ENCODE measurements at regions not wholly inside any gene's neighbourhood (a gene's known extent, or its start where the extent isn't known, plus 50 kb on each side); places are given as distances from the start of the nearest gene placed in this dataset.

GRCh38 chr7:56537952-56538351 lies 421.7 kb upstream of the NUPR2 start:
- Histone ChIP-seq H3K4me2 (ENCODE audit: insufficient read depth, low read length) (no peak overlapping the region), H3K9me3 (replicated peaks; ENCODE audit: control insufficient read depth, insufficient read depth, low read length) (peaks cover 2% of the 10 kb centered on the region), H4K20me1 (replicated peaks; ENCODE audit: control insufficient read depth, extremely low read depth, insufficient read depth, low read length) (no peaks in the 10 kb centered on the region), H3K4me1 (ENCODE audit: control insufficient read depth, extremely low read depth, insufficient read depth, low read length) (no peaks in the 10 kb centered on the region), H3K36me3 (ENCODE audit: control insufficient read depth in 2 of 2, extremely low read depth in 1 of 2, insufficient read depth in 2 of 2, low read length in 2 of 2) (no peaks in the 10 kb centered on the region), H3K79me2 (ENCODE audit: control insufficient read depth, insufficient read depth, low read length) (no peaks in the 10 kb centered on the region), H2AFZ (ENCODE audit: low read depth, low read length) (no peak overlapping the region), H3K27ac (ENCODE audit: insufficient read depth, low read depth, low read length) (no peak overlapping the region), H3K27me3 (ENCODE audit: control insufficient read depth in 2 of 2, insufficient read depth in 2 of 2, low read length in 2 of 2) (no peaks in the 10 kb centered on the region), H3K9me1 (replicated peaks; ENCODE audit: control insufficient read depth, extremely low read depth, insufficient read depth, low read length) (no peaks in the 10 kb centered on the region), H3K4me3 (replicated peaks in 1 of 3; ENCODE audit: insufficient read depth in 1 of 3, low read depth in 1 of 3, low read length in 3 of 3) (no peak overlapping the region), H3K9ac (replicated peaks; ENCODE audit: extremely low read depth, insufficient read depth, low read length) (no peak overlapping the region)
- BruUV-seq (replicated peaks), result no TSS peak
- no peak for DNase-seq (ENCODE audit: low read depth, low spot score)
- dilution Hi-C loops (cut with MboI; ENCODE audit: extremely low pct_ligation_motif_present, low sequenced_read_pairs), result no loop called here
- intact Hi-C loops (cut with micrococcal nuclease), result no loop called here
- no peak for FAIRE-seq
- ChIA-PET CTCF (no interaction called here), POLR2A (no interaction called here)
- TF ChIP-seq POLR2A (IDR thresholded peaks at IDR 0.05; ENCODE audit: low read depth, low read length), result no peak
- TF ChIP-seq GATA2 (IDR thresholded peaks at IDR 0.05; ENCODE audit: insufficient read depth, insufficient read length, low read depth, low read length), result no peak

DNA sequence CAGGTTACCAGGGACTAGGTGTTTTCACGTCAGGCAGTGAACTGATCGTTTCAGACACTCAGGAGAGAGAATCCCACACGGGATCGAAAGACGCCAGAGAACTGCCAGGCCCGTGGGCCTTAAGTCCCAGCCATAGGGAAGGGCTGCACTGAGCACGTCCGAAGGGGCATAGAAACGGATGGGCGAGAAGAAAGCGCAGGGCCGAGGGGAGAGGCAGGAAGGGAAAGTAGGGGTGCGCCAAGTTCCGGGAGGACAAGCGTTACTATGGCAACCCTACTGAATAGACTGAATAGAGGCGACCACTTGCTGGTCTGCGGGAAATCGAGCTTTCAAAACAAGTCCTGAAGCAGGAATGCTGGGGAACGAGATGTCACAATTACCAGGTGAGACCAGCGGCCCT lies 421.3 kb upstream of the NUPR2 start:
- no peak overlapping the region for H3K27ac ChIP-seq (ENCODE audit: insufficient read depth, low read depth, low read length)
- BruUV-seq (replicated peaks), result no TSS peak
- CTCF ChIA-PET, result no interaction called here
- H3K4me2 ChIP-seq (ENCODE audit: insufficient read depth, low read length), result no peak overlapping the region
- no peak overlapping the region for H2AFZ ChIP-seq (ENCODE audit: low read depth, low read length)
- no peaks in the 10 kb centered on the region for H3K36me3 ChIP-seq (ENCODE audit: control insufficient read depth in 2 of 2, extremely low read depth in 1 of 2, insufficient read depth in 2 of 2, low read length in 2 of 2)
- H3K9ac ChIP-seq (replicated peaks; ENCODE audit: extremely low read depth, insufficient read depth, low read length), result no peak overlapping the region
- no peaks in the 10 kb centered on the region for H3K9me1 ChIP-seq (replicated peaks; ENCODE audit: control insufficient read depth, extremely low read depth, insufficient read depth, low read length)
- no peak for TF ChIP-seq EZH2 (IDR thresholded peaks at IDR 0.05; ENCODE audit: borderline replicate concordance, low read depth, low read length, severe bottlenecking)
- TF ChIP-seq FOS (IDR thresholded peaks at IDR 0.05; ENCODE audit: borderline replicate concordance, insufficient read depth, low read length), result no peak
- no peak for TF ChIP-seq JUN (IDR thresholded peaks at IDR 0.05; ENCODE audit: borderline replicate concordance, insufficient read depth, insufficient read length, low read depth)
- TF ChIP-seq MAX (IDR thresholded peaks at IDR 0.05; ENCODE audit: insufficient read depth, insufficient read length), result no peak
- TF ChIP-seq GATA2 (IDR thresholded peaks at IDR 0.05; ENCODE audit: insufficient read depth, insufficient read length, low read depth, low read length), result no peak
- TF ChIP-seq CTCF (IDR thresholded peaks at IDR 0.05; ENCODE audit: extremely low read depth in 1 of 2, insufficient read depth in 1 of 2, low read depth in 1 of 2, low read length in 2 of 2), result no peak
- no peak for TF ChIP-seq MYC (IDR thresholded peaks at IDR 0.05; ENCODE audit: low read depth, low read length)
- no peak for TF ChIP-seq POLR2A (IDR thresholded peaks at IDR 0.05; ENCODE audit: low read depth, low read length)
- TF ChIP-seq POLR2AphosphoS5 (IDR thresholded peaks at IDR 0.05; ENCODE audit: insufficient read depth, low read depth, low read length), result no peak
- dilution Hi-C loops (cut with MboI; ENCODE audit: extremely low pct_ligation_motif_present, low sequenced_read_pairs), result no loop called here
- H4K20me1 ChIP-seq (replicated peaks; ENCODE audit: control insufficient read depth, extremely low read depth, insufficient read depth, low read length), result no peaks in the 10 kb centered on the region
- POLR2A ChIA-PET, result no interaction called here
- no peak for DNase-seq (ENCODE audit: low read depth, low spot score)
- no peaks in the 10 kb centered on the region for H3K79me2 ChIP-seq (ENCODE audit: control insufficient read depth, insufficient read depth, low read length)
- no peaks in the 10 kb centered on the region for H3K4me1 ChIP-seq (ENCODE audit: control insufficient read depth, extremely low read depth, insufficient read depth, low read length)
- no peak overlapping the region for H3K4me3 ChIP-seq (replicated peaks in 1 of 3; ENCODE audit: insufficient read depth in 1 of 3, low read depth in 1 of 3, low read length in 3 of 3)
- peaks cover 2% of the 10 kb centered on the region for H3K9me3 ChIP-seq (replicated peaks; ENCODE audit: control insufficient read depth, insufficient read depth, low read length)
- intact Hi-C loops (cut with micrococcal nuclease), result no loop called here
- H3K27me3 ChIP-seq (ENCODE audit: control insufficient read depth in 2 of 2, insufficient read depth in 2 of 2, low read length in 2 of 2), result no peaks in the 10 kb centered on the region
- FAIRE-seq, result no peak
